Midbrain (tissue), 1 donor: ENCODE measurements at regions not wholly inside any gene's neighbourhood (a gene's known extent, or its start where the extent isn't known, plus 50 kb on each side); places are given as distances from the start of the nearest gene placed in this dataset.
"Not testable (repeated sequence)": the region's sequence is repeated elsewhere in the genome, so short reads cannot be mapped to it uniquely, and the experiment has no call there.

Experiments used
- DNase-seq: peaks from one replicate; lab custom pipeline; 2025; lab: John Stamatoyannopoulos, UW

GRCh38 chr1:172754609-172755008 is 95.7 kb downstream of the FASLG start:
- DNase-seq: no peak

- no peak for DNase-seq
These were observed 96.2 kb downstream of the FASLG start for GRCh38 chr1:172755099-172755498.

- no peak for DNase-seq
These were observed 97.1 kb downstream of the FASLG start for GRCh38 chr1:172756024-172756423.

- DNase-seq: no peak
These were observed 99.4 kb downstream of the FASLG start for GRCh38 chr1:172758259-172758658.

- no peak for DNase-seq
These were observed 101.2 kb downstream of the FASLG start for GRCh38 chr1:172760121-172760520.

- no peak for DNase-seq
These were observed 102.9 kb downstream of the FASLG start for GRCh38 chr1:172761581-172762486.

- DNase-seq: no peak
These were observed 104.2 kb downstream of the FASLG start for GRCh38 chr1:172763057-172763456.

- DNase-seq: no peak
These were observed 105.5 kb downstream of the FASLG start for GRCh38 chr1:172764378-172764777.

- no peak for DNase-seq
These were observed 107.6 kb downstream of the FASLG start for GRCh38 chr1:172766462-172766861.

- DNase-seq: no peak
These were observed 111.2 kb downstream of the FASLG start for GRCh38 chr1:172770071-172770470.

GRCh38 chr1:172774561-172774960 is 115.7 kb downstream of the FASLG start:
- no peak for DNase-seq

- DNase-seq: no peak
These were observed 116.7 kb downstream of the FASLG start for GRCh38 chr1:172775606-172776005.

GRCh38 chr1:172776071-172776470 is 117.2 kb downstream of the FASLG start:
- no peak for DNase-seq

GRCh38 chr1:172777767-172778166 is 118.9 kb downstream of the FASLG start:
- no peak for DNase-seq

GRCh38 chr1:172778456-172779455 is 119.9 kb downstream of the FASLG start:
- DNase-seq: no peak

- no peak for DNase-seq
These were observed 120.6 kb downstream of the FASLG start for GRCh38 chr1:172779491-172779890.

- DNase-seq: no peak
These were observed 122.7 kb downstream of the FASLG start for GRCh38 chr1:172781513-172782140.

GRCh38 chr1:172789840-172790239 is 130.9 kb downstream of the FASLG start:
- no peak for DNase-seq

- DNase-seq: no peak
These were observed 131.3 kb downstream of the FASLG start for GRCh38 chr1:172790245-172790644.

- no peak for DNase-seq
These were observed 134.9 kb downstream of the FASLG start for GRCh38 chr1:172793823-172794222.

- DNase-seq: no peak
These were observed 136.8 kb downstream of the FASLG start for GRCh38 chr1:172795741-172796140.

GRCh38 chr1:172799804-172800203 is 140.9 kb downstream of the FASLG start:
- DNase-seq: not testable (repeated sequence)
